ENCODE measurements at regions not wholly inside any gene's neighbourhood (a gene's known extent, or its start where the extent isn't known, plus 50 kb on each side); places are given as distances from the start of the nearest gene placed in this dataset.
"Not testable (repeated sequence)": the region's sequence is repeated elsewhere in the genome, so short reads cannot be mapped to it uniquely, and the experiment has no call there.

DNA sequence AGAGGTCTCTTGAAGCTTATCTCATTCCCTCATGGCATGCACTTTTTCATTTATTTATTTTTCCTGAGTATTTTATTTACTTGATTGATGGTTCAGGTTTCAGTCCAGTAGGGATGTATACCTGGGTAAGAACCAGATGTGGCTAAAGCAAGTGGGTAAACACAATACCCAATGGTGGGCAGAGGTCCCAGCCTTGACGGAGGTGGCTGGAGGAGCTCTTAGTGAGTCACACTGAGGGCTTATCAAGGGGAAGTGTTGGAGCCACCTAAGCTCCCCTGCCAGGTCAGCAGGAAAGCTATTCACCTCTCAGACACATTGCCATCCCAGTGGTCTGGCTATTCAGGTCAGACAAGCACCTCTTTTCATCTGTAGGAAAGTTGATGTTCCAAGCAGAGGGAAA, 236.2 kb upstream of the MAGEB16 start:
- DNase-seq (no peak), ATAC-seq (ENCODE audit: low read depth) (no peak)
- no peaks in the 10 kb centered on the region for H3K27me3 Mint-ChIP-seq
- no peak overlapping the region for H3K27ac Mint-ChIP-seq
- ChIA-PET CTCF (no interaction called here), POLR2A (no interaction called here)
- H3K4me3 Mint-ChIP-seq, result no peak overlapping the region
- no peaks in the 10 kb centered on the region for H3K9me3 Mint-ChIP-seq
- no peaks in the 10 kb centered on the region for H3K36me3 Mint-ChIP-seq (ENCODE audit: low read depth)
- intact Hi-C loops (cut with micrococcal nuclease), result no loop called here
- H3K4me1 Mint-ChIP-seq, result no peaks in the 10 kb centered on the region
- TF ChIP-seq, protein P1, sequence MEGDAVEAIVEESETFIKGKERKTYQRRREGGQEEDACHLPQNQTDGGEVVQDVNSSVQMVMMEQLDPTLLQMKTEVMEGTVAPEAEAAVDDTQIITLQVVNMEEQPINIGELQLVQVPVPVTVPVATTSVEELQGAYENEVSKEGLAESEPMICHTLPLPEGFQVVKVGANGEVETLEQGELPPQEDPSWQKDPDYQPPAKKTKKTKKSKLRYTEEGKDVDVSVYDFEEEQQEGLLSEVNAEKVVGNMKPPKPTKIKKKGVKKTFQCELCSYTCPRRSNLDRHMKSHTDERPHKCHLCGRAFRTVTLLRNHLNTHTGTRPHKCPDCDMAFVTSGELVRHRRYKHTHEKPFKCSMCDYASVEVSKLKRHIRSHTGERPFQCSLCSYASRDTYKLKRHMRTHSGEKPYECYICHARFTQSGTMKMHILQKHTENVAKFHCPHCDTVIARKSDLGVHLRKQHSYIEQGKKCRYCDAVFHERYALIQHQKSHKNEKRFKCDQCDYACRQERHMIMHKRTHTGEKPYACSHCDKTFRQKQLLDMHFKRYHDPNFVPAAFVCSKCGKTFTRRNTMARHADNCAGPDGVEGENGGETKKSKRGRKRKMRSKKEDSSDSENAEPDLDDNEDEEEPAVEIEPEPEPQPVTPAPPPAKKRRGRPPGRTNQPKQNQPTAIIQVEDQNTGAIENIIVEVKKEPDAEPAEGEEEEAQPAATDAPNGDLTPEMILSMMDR (IDR thresholded peaks at IDR 0.05), result no peak

DNA sequence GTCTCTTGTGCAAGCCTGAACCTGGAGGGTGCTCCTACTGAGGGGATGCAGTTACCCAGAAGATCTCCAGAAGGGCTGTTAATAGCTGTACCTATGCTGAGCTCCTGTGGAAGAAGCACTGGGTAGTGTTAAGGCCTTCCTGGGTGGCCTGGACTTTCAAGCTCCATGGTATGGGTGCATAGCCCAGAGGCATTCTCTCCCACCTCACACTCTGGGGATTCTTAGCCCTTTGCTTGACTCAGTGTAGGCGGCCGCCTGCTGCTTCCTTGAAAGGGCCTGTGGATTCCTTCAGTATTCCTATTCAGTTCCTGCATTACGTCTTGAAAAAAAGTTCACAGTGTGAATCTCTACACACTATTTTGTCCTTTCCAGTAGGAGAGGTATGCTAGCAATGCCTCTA, 235.7 kb upstream of the MAGEB16 start:
- ATAC-seq (ENCODE audit: low read depth), result no peak
- H3K4me3 Mint-ChIP-seq, result no peak overlapping the region

DNA sequence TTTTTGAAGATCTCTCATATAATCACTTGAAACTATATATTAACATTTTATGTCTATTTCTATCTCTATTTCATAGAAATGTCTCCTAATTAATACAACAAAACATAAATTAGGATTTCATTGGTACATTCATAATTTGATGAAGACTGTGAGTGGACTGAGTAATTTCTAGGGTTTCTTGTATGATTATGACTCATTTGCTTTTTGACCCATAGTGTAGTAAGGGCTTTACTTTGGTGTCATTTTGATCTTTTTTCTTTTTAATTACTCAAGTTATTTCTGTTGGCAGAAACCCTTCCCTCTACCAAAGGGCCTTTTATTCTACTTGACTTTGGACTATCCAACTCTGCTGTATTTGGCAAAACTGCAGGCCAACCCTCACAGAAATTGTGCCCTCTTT, 207.9 kb upstream of the MAGEB16 start:
- Mint-ChIP-seq H3K27me3 (no peaks in the 10 kb centered on the region), H3K4me1 (no peaks in the 10 kb centered on the region), H3K4me3 (no peak overlapping the region), H3K27ac (no peak overlapping the region), H3K9me3 (no peaks in the 10 kb centered on the region), H3K36me3 (ENCODE audit: low read depth) (no peaks in the 10 kb centered on the region)
- no peak for DNase-seq
- ChIA-PET CTCF (no interaction called here), POLR2A (no interaction called here)
- TF ChIP-seq, protein P1 (IDR thresholded peaks at IDR 0.05), result no peak
- intact Hi-C loops (cut with micrococcal nuclease), result no loop called here
- ATAC-seq (ENCODE audit: low read depth), result no peak

More for the DNA sequence above, 235.7 kb upstream of the MAGEB16 start:
- TF ChIP-seq, protein P1 (IDR thresholded peaks at IDR 0.05), result no peak
- H3K4me1 Mint-ChIP-seq, result no peaks in the 10 kb centered on the region
- H3K36me3 Mint-ChIP-seq (ENCODE audit: low read depth), result no peaks in the 10 kb centered on the region
- no peak overlapping the region for H3K27ac Mint-ChIP-seq
- intact Hi-C loops (cut with micrococcal nuclease), result no loop called here
- H3K27me3 Mint-ChIP-seq, result no peaks in the 10 kb centered on the region
- POLR2A ChIA-PET, result no interaction called here
- DNase-seq, result no peak
- CTCF ChIA-PET, result no interaction called here
- no peaks in the 10 kb centered on the region for H3K9me3 Mint-ChIP-seq

DNA sequence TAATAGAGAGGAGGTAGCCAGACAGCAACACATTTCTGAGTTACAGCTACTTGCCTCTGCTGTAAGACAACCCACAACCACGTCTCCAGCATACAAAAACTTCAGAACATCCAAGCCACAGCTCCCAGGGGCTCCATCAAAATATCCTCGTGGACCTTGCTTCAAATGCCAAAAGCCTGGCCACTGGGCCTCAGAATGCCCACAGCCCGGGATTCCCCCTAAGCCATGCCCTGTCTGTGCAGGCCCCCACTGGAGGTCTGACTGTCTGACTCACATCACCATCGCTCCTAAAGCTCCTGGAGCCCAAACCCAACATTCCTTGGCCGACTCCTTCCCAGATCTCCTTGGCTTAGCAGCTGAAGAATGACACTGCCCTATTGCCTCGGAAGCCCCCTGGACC, 186.6 kb upstream of the MAGEB16 start:
- DNase-seq; POLR2A ChIA-PET; intact Hi-C loops (cut with micrococcal nuclease); H3K4me3 Mint-ChIP-seq; CTCF ChIA-PET; H3K9me3 Mint-ChIP-seq; H3K27me3 Mint-ChIP-seq; H3K27ac Mint-ChIP-seq; H3K4me1 Mint-ChIP-seq; H3K36me3 Mint-ChIP-seq (ENCODE audit: low read depth); ATAC-seq (ENCODE audit: low read depth): not testable (repeated sequence)

DNA sequence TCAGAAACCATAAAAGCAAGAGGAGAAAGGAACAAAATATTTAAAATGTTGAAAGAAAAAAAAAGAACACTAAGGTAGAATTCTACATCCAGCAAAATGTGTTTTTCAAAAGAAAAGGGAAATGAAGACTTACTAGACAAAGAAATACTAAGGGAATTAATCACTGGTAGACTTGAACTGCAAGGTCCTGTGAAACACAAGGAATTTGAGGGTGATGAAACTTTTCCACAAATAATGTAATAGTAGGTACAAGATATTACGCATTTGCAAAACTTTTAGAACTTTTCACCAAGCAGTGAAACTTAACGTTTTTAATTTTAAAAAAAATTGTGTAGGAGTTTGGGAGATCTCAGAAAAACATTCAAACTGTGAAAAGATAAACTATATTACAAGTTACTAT, 180.3 kb upstream of the MAGEB16 start:
- Mint-ChIP-seq H3K36me3 (ENCODE audit: low read depth) (no peaks in the 10 kb centered on the region), H3K4me3 (no peak overlapping the region), H3K27ac (no peak overlapping the region), H3K27me3 (no peaks in the 10 kb centered on the region), H3K4me1 (no peaks in the 10 kb centered on the region), H3K9me3 (no peaks in the 10 kb centered on the region)
- DNase-seq, result no peak
- TF ChIP-seq, protein P1 (IDR thresholded peaks at IDR 0.05), result no peak
- ChIA-PET CTCF (no interaction called here), POLR2A (no interaction called here)
- intact Hi-C loops (cut with micrococcal nuclease), result no loop called here
- no peak for ATAC-seq (ENCODE audit: low read depth)

DNA sequence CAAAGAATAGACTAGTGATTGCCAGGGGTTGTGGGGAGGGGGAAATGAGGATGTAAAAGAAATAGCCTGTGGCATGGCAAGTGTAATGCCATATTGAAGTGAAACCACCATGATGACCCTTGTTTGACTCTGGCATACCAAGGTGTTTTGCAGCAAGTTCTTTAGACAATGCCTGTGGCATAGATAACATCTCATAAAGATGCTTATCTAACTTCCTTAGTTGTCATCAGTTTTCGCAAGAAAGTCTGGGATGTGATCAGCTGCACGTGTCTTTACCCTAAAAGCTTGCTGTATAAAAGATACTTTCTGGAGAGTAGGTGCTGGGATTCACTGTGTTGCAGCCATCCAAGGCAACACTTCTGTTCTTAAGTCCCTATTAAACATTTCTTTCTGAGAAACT, 176.1 kb upstream of the MAGEB16 start:
- intact Hi-C loops (cut with micrococcal nuclease), result no loop called here
- no peaks in the 10 kb centered on the region for H3K27me3 Mint-ChIP-seq
- no peak overlapping the region for H3K27ac Mint-ChIP-seq
- ChIA-PET CTCF (no interaction called here), POLR2A (no interaction called here)
- TF ChIP-seq, protein P1 (IDR thresholded peaks at IDR 0.05), result no peak
- H3K4me3 Mint-ChIP-seq, result no peak overlapping the region
- DNase-seq, result no peak
- no peak for ATAC-seq (ENCODE audit: low read depth)
- H3K36me3 Mint-ChIP-seq (ENCODE audit: low read depth), result no peaks in the 10 kb centered on the region
- H3K9me3 Mint-ChIP-seq, result no peaks in the 10 kb centered on the region
- no peaks in the 10 kb centered on the region for H3K4me1 Mint-ChIP-seq

Data from activated B cell treated with CpG ODN at 0.5 μM for 24 hours (primary cell).